Limb (tissue), 2 donors: ENCODE measurements at regions not wholly inside any gene's neighbourhood (a gene's known extent, or its start where the extent isn't known, plus 50 kb on each side); places are given as distances from the start of the nearest gene placed in this dataset.
"Not testable (repeated sequence)": the region's sequence is repeated elsewhere in the genome, so short reads cannot be mapped to it uniquely, and the experiment has no call there.

Experiments used
- DNase-seq, 2 donors: peaks; one replicate each; pipeline ENCODE4 v3.0.0-alpha.2; 2016; ENCODE audit errors: extremely low spot score in 2 of 2

GRCh38 chr5:24135536-24135935 is 509.2 kb downstream of the CDH10 start:
- no peak for DNase-seq

GRCh38 chr5:24141046-24141445 is 503.7 kb downstream of the CDH10 start:
- DNase-seq, result peak; percentile 34 to 48

- DNase-seq, result peak in 1 of 2 donors; percentile 17
Measured at GRCh38 chr5:24142341-24142740, 502.4 kb downstream of the CDH10 start.

GRCh38 chr5:24145806-24146205 is 499.0 kb downstream of the CDH10 start:
- no peak for DNase-seq

GRCh38 chr5:24161559-24161958 is 483.2 kb downstream of the CDH10 start:
- DNase-seq, result no peak

- no peak for DNase-seq
Measured at GRCh38 chr5:24162343-24162742, 482.4 kb downstream of the CDH10 start.

GRCh38 chr5:24163091-24163490 is 481.7 kb downstream of the CDH10 start:
- no peak for DNase-seq

- DNase-seq, result no peak
Measured at GRCh38 chr5:24167806-24168205, 477.0 kb downstream of the CDH10 start.

GRCh38 chr5:24170026-24170425 is 474.8 kb downstream of the CDH10 start:
- no peak for DNase-seq

GRCh38 chr5:24170930-24171329 is 473.8 kb downstream of the CDH10 start:
- DNase-seq, result not testable (repeated sequence)

- DNase-seq, result no peak
Measured at GRCh38 chr5:24177821-24178220, 467.0 kb downstream of the CDH10 start.

- DNase-seq, result no peak
Measured at GRCh38 chr5:24183981-24184380, 460.8 kb downstream of the CDH10 start.

- no peak for DNase-seq
Measured at GRCh38 chr5:24188216-24188925, 456.4 kb downstream of the CDH10 start.

GRCh38 chr5:24196789-24197188 is 448.0 kb downstream of the CDH10 start:
- DNase-seq, result no peak

GRCh38 chr5:24208686-24209106 is 436.1 kb downstream of the CDH10 start:
- DNase-seq, result no peak

- no peak for DNase-seq
Measured at GRCh38 chr5:24215114-24215513, 429.7 kb downstream of the CDH10 start.

- DNase-seq, result no peak
Measured at GRCh38 chr5:24222876-24223275, 421.9 kb downstream of the CDH10 start.

GRCh38 chr5:24225051-24225450 is 419.7 kb downstream of the CDH10 start:
- DNase-seq, result no peak

GRCh38 chr5:24226479-24226878 is 418.3 kb downstream of the CDH10 start:
- DNase-seq, result no peak

GRCh38 chr5:24227881-24228280 is 416.9 kb downstream of the CDH10 start:
- DNase-seq, result not testable (repeated sequence)

GRCh38 chr5:24232041-24232440 is 412.7 kb downstream of the CDH10 start:
- no peak for DNase-seq

- peak in 1 of 2 donors; percentile 36 for DNase-seq
Measured at GRCh38 chr5:24232929-24233498, 411.8 kb downstream of the CDH10 start.

GRCh38 chr5:24235946-24236345 is 408.8 kb downstream of the CDH10 start:
- no peak for DNase-seq
